GM12878 (cell line): ENCODE measurements at regions not wholly inside any gene's neighbourhood (a gene's known extent, or its start where the extent isn't known, plus 50 kb on each side); places are given as distances from the start of the nearest gene placed in this dataset.

Experiments used
- ATAC-seq: fragments of 200-7000 bp; cut with Tn5 transposase; 3 replicates; pipeline ENCODE4 v1.9.1; 2020; ENCODE audit warnings: mild to moderate bottlenecking, moderate library complexity
- BruUV-seq: library from RNA; stranded (reverse); fragments of 400-500 nt; replicated peaks from 2 replicates; lab custom pipeline; 2021; lab: Mats Ljungman, UMichigan
- CTCF ChIA-PET: fragments of 300-600 bp; sonication (Branson Sonifier 250); formaldehyde crosslinking; extraction: SDS; loops from one replicate; lab custom pipeline; 2021; ENCODE audit warnings: inconsistent platforms; lab: Yijun Ruan, JAX
- POLR2A ChIA-PET: fragments of 350-600 bp; formaldehyde crosslinking; extraction: SDS; loops from one replicate; lab custom pipeline; 2021; ENCODE audit warnings: inconsistent platforms; lab: Charles Lee
- RAD21 ChIA-PET: fragments of 300-600 bp; sonication (Branson Sonifier 250); formaldehyde crosslinking; loops from one replicate; lab custom pipeline; 2023; ENCODE audit warnings: antibody characterized with exemption; ENCODE audit not compliant: unreplicated experiment; lab: Charles Lee
- SMC1A ChIA-PET: fragments of 300-600 bp; sonication (Branson Sonifier 250); formaldehyde crosslinking; loops from one replicate; lab custom pipeline; 2023; ENCODE audit not compliant: unreplicated experiment, uncharacterized antibody; lab: Charles Lee
- DNase-seq: peaks from one replicate; pipeline ENCODE4 v3.0.0-alpha.2; 2011; ENCODE audit warnings: low read depth, low spot score
- FAIRE-seq: peaks from 3 replicates; lab custom pipeline; 2011; peaks lifted over from hg19 to GRCh38; lab: Jason Lieb, UNC
- H2AFZ ChIP-seq: 2 replicates; pipeline ENCODE4 v1.6.0; 2011; ENCODE audit warnings: low read depth, low read length, control low read depth; ENCODE audit not compliant: control insufficient read depth
- H3K27ac ChIP-seq: 2 replicates; pipeline ENCODE4 v1.5.1; 2011; ENCODE audit warnings: control low read depth; ENCODE audit not compliant: control insufficient read depth, insufficient read depth
- H3K27me3 ChIP-seq, 2 experiments: replicated peaks in 1 of 2; 2 replicates each; pipeline versions ENCODE4 v1.6.0 to v1.6.1; 2011; ENCODE audit warnings: low read length in 1 of 2; ENCODE audit not compliant: control insufficient read depth in 2 of 2, insufficient read depth in 2 of 2
- H3K36me3 ChIP-seq, 2 experiments: 2 replicates each; pipeline ENCODE4 v1.5.1; 2011; ENCODE audit warnings: low read length in 1 of 2; ENCODE audit not compliant: control insufficient read depth in 2 of 2, insufficient read depth in 2 of 2
- H3K4me1 ChIP-seq: 2 replicates; pipeline ENCODE4 v1.6.1; 2011; ENCODE audit warnings: mild to moderate bottlenecking, low read length, moderate library complexity, mixed read lengths; ENCODE audit not compliant: control insufficient read depth, insufficient read depth
- H3K4me2 ChIP-seq: 2 replicates; pipeline ENCODE4 v1.6.0; 2011; ENCODE audit warnings: control low read depth; ENCODE audit not compliant: control insufficient read depth, insufficient read depth
- H3K4me3 ChIP-seq: fragments of 200-600 bp; sonication (generic); 2 replicates; pipeline ENCODE4 v1.5.1; 2016
- H3K79me2 ChIP-seq: 2 replicates; pipeline ENCODE4 v1.6.0; 2011; ENCODE audit warnings: low read length; ENCODE audit not compliant: control insufficient read depth, insufficient read depth
- H3K9ac ChIP-seq: 2 replicates; pipeline ENCODE4 v1.8.0; 2011; ENCODE audit warnings: low read length, control low read depth, mixed read lengths; ENCODE audit not compliant: control insufficient read depth, insufficient read depth
- H3K9me3 ChIP-seq: replicated peaks from 3 replicates; pipeline ENCODE4 v1.5.1; 2011; ENCODE audit warnings: mild to moderate bottlenecking, low read length; ENCODE audit not compliant: control insufficient read depth, insufficient read depth
- H4K20me1 ChIP-seq: 2 replicates; pipeline ENCODE4 v1.6.0; 2011; ENCODE audit not compliant: control insufficient read depth, insufficient read depth
- CBFB ChIP-seq: IDR thresholded peaks from 2 replicates; pipeline ENCODE4 v1.6.1; 2016; ENCODE audit warnings: antibody characterized with exemption, low read depth
- CBX3 ChIP-seq: fragments of 200-600 bp; sonication (generic); IDR thresholded peaks from 2 replicates; pipeline ENCODE4 v1.6.1; 2016; ENCODE audit warnings: low read depth, borderline replicate concordance
- FOXM1 ChIP-seq: IDR thresholded peaks from 2 replicates; pipeline ENCODE4 v1.6.1; 2012; ENCODE audit warnings: low read depth, mild to moderate bottlenecking, inconsistent platforms, low read length, moderate library complexity
- KDM1A ChIP-seq: fragments of 200-600 bp; sonication (generic); IDR thresholded peaks from 2 replicates; pipeline ENCODE4 v1.6.1; 2016; ENCODE audit warnings: borderline replicate concordance
- NFIC ChIP-seq: IDR thresholded peaks from 2 replicates; pipeline ENCODE4 v1.6.1; 2012; ENCODE audit warnings: low read depth, mild to moderate bottlenecking, inconsistent platforms, low read length, moderate library complexity
- NR2C2 ChIP-seq: IDR thresholded peaks from 2 replicates; pipeline ENCODE4 v1.6.1; 2011; ENCODE audit warnings: borderline replicate concordance, low read depth; ENCODE audit not compliant: control insufficient read depth, insufficient read length
- RFX5 ChIP-seq: IDR thresholded peaks from 2 replicates; pipeline ENCODE4 v1.6.1; 2011; ENCODE audit warnings: low read depth, low read length, improper control_type of control experiment
- RUNX3 ChIP-seq: IDR thresholded peaks from 2 replicates; pipeline ENCODE4 v1.6.1; 2012; ENCODE audit warnings: low read length, inconsistent platforms
- SKIL ChIP-seq: fragments of 450-650 bp; IDR thresholded peaks from 2 replicates; pipeline ENCODE4 v1.6.1; 2017; ENCODE audit warnings: mild to moderate bottlenecking, low read depth, inconsistent platforms; ENCODE audit not compliant: poor library complexity, severe bottlenecking
- SRF ChIP-seq, 2 experiments: IDR thresholded peaks; 2 replicates each; pipeline ENCODE4 v1.6.1; 2011; ENCODE audit warnings: low read depth in 2 of 2, low read length in 2 of 2, mild to moderate bottlenecking in 1 of 2, moderate library complexity in 1 of 2
- YY1 ChIP-seq: IDR thresholded peaks from 2 replicates; pipeline ENCODE4 v1.6.1; 2011; ENCODE audit warnings: low read depth, mild to moderate bottlenecking, low read length
- ZNF592 ChIP-seq: fragments of 450-650 bp; IDR thresholded peaks from 2 replicates; pipeline ENCODE4 v1.6.1; 2017; ENCODE audit warnings: mild to moderate bottlenecking, moderate library complexity
- WGBS: methylation state at CpG from one replicate; pipeline ENCODE4 v1.1.6; 2016; ENCODE audit warnings: low lambda C conversion rate; ENCODE audit not compliant: insufficient replicate concordance, insufficient coverage; ENCODE audit errors: missing lambda C conversion rate; 5-methylcytosine and 5-hydroxymethylcytosine counted together
- in situ Hi-C: fragments of 300-500 bp; cut with MboI; formaldehyde crosslinking; loops from 9 replicates; pipeline ENCODE4 v1.14.3; 2018; ENCODE audit warnings: mixed read lengths
- intact Hi-C: fragments of 100-400 bp; cut with micrococcal nuclease; formaldehyde crosslinking; loops from one replicate; pipeline ENCODE4 v1.14.2; 2022; ENCODE audit not compliant: unreplicated experiment

- H3K4me2 ChIP-seq: no peak overlapping the region
- ChIA-PET CTCF (interaction anchor here (1.7 kb wide), 1 partner anchor 57 kb away, joined by 4 read pairs; no protein-coding TSS in a partner anchor), SMC1A (no interaction called here), RAD21 (no interaction called here), POLR2A (no interaction called here)
- H3K9me3 ChIP-seq: no peaks in the 10 kb centered on the region
- intact Hi-C loops: no loop called here
- no peak for FAIRE-seq
- no peak overlapping the region for H3K4me3 ChIP-seq
- in situ Hi-C loops: no loop called here
- no peak overlapping the region for H3K27ac ChIP-seq
- DNase-seq: no peak
- WGBS: 16% methylated on average over 4 of the region's 4 CpGs
- no TSS peak for BruUV-seq
- no peak for ATAC-seq
- H4K20me1 ChIP-seq: no peaks in the 10 kb centered on the region
- no peaks in the 10 kb centered on the region for H3K4me1 ChIP-seq
- H2AFZ ChIP-seq: no peak overlapping the region
- no peak for TF ChIP-seq YY1
- TF ChIP-seq SKIL: no peak
- TF ChIP-seq ZNF592: no peak
- TF ChIP-seq SRF (IDR thresholded peaks at IDR 0.05; ENCODE audit: low read depth in 2 of 2, low read length in 2 of 2): no peak
- TF ChIP-seq CBFB: no peak
- no peak for TF ChIP-seq RFX5
- no peak for TF ChIP-seq NR2C2
- no peak for TF ChIP-seq CBX3
- no peak for TF ChIP-seq RUNX3
- no peak for TF ChIP-seq FOXM1
- no peak for TF ChIP-seq KDM1A
- no peak for TF ChIP-seq NFIC
- H3K27me3 ChIP-seq: no peaks in the 10 kb centered on the region
- no peak overlapping the region for H3K9ac ChIP-seq
- no peaks in the 10 kb centered on the region for H3K36me3 ChIP-seq
- H3K79me2 ChIP-seq: no peaks in the 10 kb centered on the region
Observed at GRCh38 chr22:34966980-34967565, 98.9 kb upstream of the ISX start.
